ENCODE measurements at regions not wholly inside any gene's neighbourhood (a gene's known extent, or its start where the extent isn't known, plus 50 kb on each side); places are given as distances from the start of the nearest gene placed in this dataset.
"Not testable (repeated sequence)": the region's sequence is repeated elsewhere in the genome, so short reads cannot be mapped to it uniquely, and the experiment has no call there.

GRCh38 chr5:42242210-42242609 lies 181.0 kb upstream of the GHR start:
- H3K27me3 Mint-ChIP-seq (ENCODE audit: insufficient read depth, low read depth) = no peaks in the 10 kb centered on the region
- no peaks in the 10 kb centered on the region for H4K20me1 ChIP-seq (ENCODE audit: low read depth)
- DNase-seq (ENCODE audit: low spot score) = no peak
- H3K4me3 Mint-ChIP-seq = no peak overlapping the region
- H3F3A ChIP-seq (ENCODE audit: low read depth) = no peaks in the 10 kb centered on the region
- H3K4me3 ChIP-seq = no peak overlapping the region
- no peak overlapping the region for H3K4me2 ChIP-seq
- H3K9ac ChIP-seq = no peak overlapping the region
- H3K9me3 Mint-ChIP-seq = no peaks in the 10 kb centered on the region
- H3K9me3 ChIP-seq (ENCODE audit: low read depth) = no peaks in the 10 kb centered on the region
- TF ChIP-seq EZH2phosphoT487 (IDR thresholded peaks at IDR 0.05) = no peak
- TF ChIP-seq, protein P1, sequence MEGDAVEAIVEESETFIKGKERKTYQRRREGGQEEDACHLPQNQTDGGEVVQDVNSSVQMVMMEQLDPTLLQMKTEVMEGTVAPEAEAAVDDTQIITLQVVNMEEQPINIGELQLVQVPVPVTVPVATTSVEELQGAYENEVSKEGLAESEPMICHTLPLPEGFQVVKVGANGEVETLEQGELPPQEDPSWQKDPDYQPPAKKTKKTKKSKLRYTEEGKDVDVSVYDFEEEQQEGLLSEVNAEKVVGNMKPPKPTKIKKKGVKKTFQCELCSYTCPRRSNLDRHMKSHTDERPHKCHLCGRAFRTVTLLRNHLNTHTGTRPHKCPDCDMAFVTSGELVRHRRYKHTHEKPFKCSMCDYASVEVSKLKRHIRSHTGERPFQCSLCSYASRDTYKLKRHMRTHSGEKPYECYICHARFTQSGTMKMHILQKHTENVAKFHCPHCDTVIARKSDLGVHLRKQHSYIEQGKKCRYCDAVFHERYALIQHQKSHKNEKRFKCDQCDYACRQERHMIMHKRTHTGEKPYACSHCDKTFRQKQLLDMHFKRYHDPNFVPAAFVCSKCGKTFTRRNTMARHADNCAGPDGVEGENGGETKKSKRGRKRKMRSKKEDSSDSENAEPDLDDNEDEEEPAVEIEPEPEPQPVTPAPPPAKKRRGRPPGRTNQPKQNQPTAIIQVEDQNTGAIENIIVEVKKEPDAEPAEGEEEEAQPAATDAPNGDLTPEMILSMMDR (IDR thresholded peaks at IDR 0.05) = no peak
- no peak for TF ChIP-seq EZH2 (IDR thresholded peaks at IDR 0.05)
- H3K36me3 Mint-ChIP-seq = no peaks in the 10 kb centered on the region
- H3K27me3 ChIP-seq = no peaks in the 10 kb centered on the region
- H3K79me2 ChIP-seq (ENCODE audit: low read depth) = no peaks in the 10 kb centered on the region
- H2AFZ ChIP-seq (replicated peaks) = no peak overlapping the region
- peaks cover 7% of the 10 kb centered on the region for H3K4me1 Mint-ChIP-seq
- no peak overlapping the region for H3K27ac Mint-ChIP-seq
- H3K27ac ChIP-seq = no peak overlapping the region
- H3K36me3 ChIP-seq = no peaks in the 10 kb centered on the region
- peaks cover 11% of the 10 kb centered on the region for H3K4me1 ChIP-seq

DNA sequence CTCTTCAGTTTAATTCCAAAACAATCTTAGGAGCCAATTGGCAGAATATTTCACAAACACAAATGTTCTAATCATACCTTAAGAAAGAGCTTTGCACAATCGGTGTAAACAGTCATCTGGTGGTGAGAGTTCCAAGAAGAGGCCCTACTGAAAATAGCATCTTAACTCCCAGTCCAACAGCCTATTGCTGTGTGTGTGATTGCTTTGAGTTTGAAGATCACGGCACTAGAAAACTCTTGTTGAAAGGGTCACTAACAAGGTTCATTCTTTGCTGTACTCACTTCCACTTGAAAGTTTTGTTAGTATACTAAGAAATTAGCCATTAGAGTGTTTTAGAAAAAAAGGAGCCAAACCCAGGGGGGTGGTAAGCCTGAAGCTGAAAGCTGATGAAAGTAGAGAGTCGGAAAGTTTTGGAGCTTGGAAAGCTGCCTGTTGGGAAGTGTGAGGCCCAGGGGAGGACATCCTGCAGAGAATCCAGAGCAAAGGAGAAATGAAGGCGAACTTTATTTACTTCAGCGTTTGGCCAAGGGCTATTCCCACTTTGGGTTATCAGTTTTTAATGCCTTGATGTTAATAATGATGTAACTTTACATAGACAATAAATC lies 180.3 kb upstream of the GHR start:
- H3K4me1 ChIP-seq = peaks cover 11% of the 10 kb centered on the region
- H3K27ac ChIP-seq = no peak overlapping the region
- Mint-ChIP-seq H3K4me3 (no peak overlapping the region), H3K36me3 (no peaks in the 10 kb centered on the region), H3K4me1 (peaks cover 7% of the 10 kb centered on the region), H3K27me3 (ENCODE audit: insufficient read depth, low read depth) (no peaks in the 10 kb centered on the region), H3K9me3 (no peaks in the 10 kb centered on the region), H3K27ac (no peak overlapping the region)
- H3F3A ChIP-seq (ENCODE audit: low read depth) = no peaks in the 10 kb centered on the region
- H3K4me3 ChIP-seq = no peak overlapping the region
- no peak overlapping the region for H3K4me2 ChIP-seq
- no peaks in the 10 kb centered on the region for H3K36me3 ChIP-seq
- no peak for DNase-seq (ENCODE audit: low spot score)
- H3K27me3 ChIP-seq = no peaks in the 10 kb centered on the region
- H3K79me2 ChIP-seq (ENCODE audit: low read depth) = no peaks in the 10 kb centered on the region
- H2AFZ ChIP-seq (replicated peaks) = peak overlapping the region; percentile 77
- H3K9ac ChIP-seq = no peak overlapping the region
- H3K9me3 ChIP-seq (ENCODE audit: low read depth) = no peaks in the 10 kb centered on the region
- no peaks in the 10 kb centered on the region for H4K20me1 ChIP-seq (ENCODE audit: low read depth)
- no peak for TF ChIP-seq EZH2phosphoT487 (IDR thresholded peaks at IDR 0.05)
- TF ChIP-seq EZH2 (IDR thresholded peaks at IDR 0.05) = no peak
- TF ChIP-seq, protein P1 (IDR thresholded peaks at IDR 0.05) = no peak

GRCh38 chr5:42252306-42252705 lies 170.9 kb upstream of the GHR start:
- Histone ChIP-seq H3K79me2 (ENCODE audit: low read depth) (no peaks in the 10 kb centered on the region), H3K36me3 (no peaks in the 10 kb centered on the region), H3K4me2 (no peak overlapping the region), H3K9me3 (ENCODE audit: low read depth) (no peaks in the 10 kb centered on the region), H3K27ac (no peak overlapping the region), H3K4me1 (no peaks in the 10 kb centered on the region), H3K9ac (no peak overlapping the region), H2AFZ (replicated peaks) (no peak overlapping the region), H4K20me1 (ENCODE audit: low read depth) (no peaks in the 10 kb centered on the region), H3F3A (ENCODE audit: low read depth) (no peaks in the 10 kb centered on the region), H3K4me3 (no peak overlapping the region), H3K27me3 (no peaks in the 10 kb centered on the region)
- no peaks in the 10 kb centered on the region for H3K4me1 Mint-ChIP-seq
- H3K27me3 Mint-ChIP-seq (ENCODE audit: insufficient read depth, low read depth) = no peaks in the 10 kb centered on the region
- no peak overlapping the region for H3K27ac Mint-ChIP-seq
- no peaks in the 10 kb centered on the region for H3K36me3 Mint-ChIP-seq
- no peak overlapping the region for H3K4me3 Mint-ChIP-seq
- no peaks in the 10 kb centered on the region for H3K9me3 Mint-ChIP-seq
- DNase-seq (ENCODE audit: low spot score) = no peak
- TF ChIP-seq EZH2phosphoT487 (IDR thresholded peaks at IDR 0.05) (no peak), EZH2 (IDR thresholded peaks at IDR 0.05) (no peak)
- TF ChIP-seq, protein P1 (IDR thresholded peaks at IDR 0.05) = no peak

DNA sequence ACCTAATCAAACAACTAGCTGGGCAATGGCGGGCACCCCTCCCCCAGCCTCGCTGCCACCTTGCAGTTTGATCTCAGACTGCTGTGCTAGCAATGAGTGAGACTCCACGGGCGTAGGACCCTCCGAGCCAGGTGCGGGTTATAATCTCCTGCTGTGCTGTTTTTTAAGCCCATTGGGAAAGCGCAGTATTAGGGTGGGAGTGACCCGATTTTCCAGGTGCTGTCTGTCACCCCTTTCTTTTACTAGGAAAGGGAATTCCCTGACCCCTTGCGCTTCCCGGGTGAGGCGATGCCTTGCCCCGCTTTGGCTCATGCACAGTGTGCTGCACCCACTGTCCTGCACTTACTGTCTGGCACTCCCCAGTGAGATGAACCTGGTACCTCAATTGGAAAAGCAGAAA lies 163.3 kb upstream of the GHR start:
- not testable (repeated sequence) for H3K4me1 ChIP-seq; H3K4me3 ChIP-seq; H3K27ac ChIP-seq; H3K27me3 Mint-ChIP-seq (ENCODE audit: insufficient read depth, low read depth); DNase-seq (ENCODE audit: low spot score); H3K4me2 ChIP-seq; H3K27me3 ChIP-seq; H3K36me3 ChIP-seq; H3K9me3 ChIP-seq (ENCODE audit: low read depth); H3K4me3 Mint-ChIP-seq; H2AFZ ChIP-seq (replicated peaks); H3K9ac ChIP-seq; H3K9me3 Mint-ChIP-seq; H4K20me1 ChIP-seq (ENCODE audit: low read depth); H3K4me1 Mint-ChIP-seq; H3F3A ChIP-seq (ENCODE audit: low read depth); H3K36me3 Mint-ChIP-seq; H3K79me2 ChIP-seq (ENCODE audit: low read depth); H3K27ac Mint-ChIP-seq
